CD4-positive, alpha-beta memory T cell (primary cell): ENCODE measurements at regions not wholly inside any gene's neighbourhood (a gene's known extent, or its start where the extent isn't known, plus 50 kb on each side); places are given as distances from the start of the nearest gene placed in this dataset.
"Not testable (repeated sequence)": the region's sequence is repeated elsewhere in the genome, so short reads cannot be mapped to it uniquely, and the experiment has no call there.

Experiments
- CTCF ChIA-PET: fragments of 350-600 bp; sonication (Branson Sonifier 250); formaldehyde crosslinking; loops from one replicate; lab custom pipeline; 2021; ENCODE audit warnings: inconsistent platforms; ENCODE audit not compliant: partially characterized antibody; lab: Charles Lee
- POLR2A ChIA-PET: fragments of 350-600 bp; sonication (Branson Sonifier 250); formaldehyde crosslinking; loops from one replicate; lab custom pipeline; 2021; ENCODE audit not compliant: partially characterized antibody; lab: Charles Lee
- DNase-seq, 5 donors: peaks; one replicate each; pipeline versions ENCODE4 v3.0.0 to v3.0.0-alpha.2; 2020 to 2022; ENCODE audit warnings: mixed read lengths in 1 of 5
- H3K27ac ChIP-seq: one replicate; pipeline ENCODE4 v1.7.0; 2013; ENCODE audit warnings: low read depth, low read length
- H3K27me3 ChIP-seq: 2 replicates; pipeline ENCODE4 v1.7.0; 2013; ENCODE audit warnings: mild to moderate bottlenecking, low read length, moderate library complexity; ENCODE audit not compliant: insufficient read depth
- H3K36me3 ChIP-seq: 2 replicates; pipeline ENCODE4 v1.7.0; 2013; ENCODE audit warnings: mild to moderate bottlenecking, low read length, moderate library complexity; ENCODE audit not compliant: insufficient read depth
- H3K4me1 ChIP-seq: 2 replicates; pipeline ENCODE4 v1.7.0; 2013; ENCODE audit warnings: mild to moderate bottlenecking, low read length, moderate library complexity; ENCODE audit not compliant: insufficient read depth
- H3K4me3 ChIP-seq, 2 donors: one replicate each; pipeline ENCODE4 v1.7.0; 2013; ENCODE audit warnings: low read length in 2 of 2, mild to moderate bottlenecking in 1 of 2
- H3K9me3 ChIP-seq, 2 donors: one replicate each; pipeline ENCODE4 v1.7.0; 2013; ENCODE audit warnings: low read length in 2 of 2, control low read depth in 1 of 2; ENCODE audit not compliant: control insufficient read depth in 1 of 2
- H3K27ac Mint-ChIP-seq, 7 donors: one replicate each; pipeline ENCODE4 v1.8.0; 2020 to 2021; ENCODE audit warnings: mixed read lengths in 7 of 7, mild to moderate bottlenecking in 6 of 7, inconsistent platforms in 3 of 7, moderate library complexity in 3 of 7
- H3K27me3 Mint-ChIP-seq, 2 donors: one replicate each; pipeline ENCODE4 v1.8.0; 2020 to 2021; ENCODE audit warnings: mixed read lengths in 2 of 2
- H3K36me3 Mint-ChIP-seq, 2 donors: one replicate each; pipeline ENCODE4 v1.8.0; 2020 to 2021; ENCODE audit warnings: mixed read lengths in 2 of 2, inconsistent platforms in 1 of 2, mild to moderate bottlenecking in 1 of 2
- H3K4me1 Mint-ChIP-seq, 4 donors: one replicate each; pipeline ENCODE4 v1.8.0; 2020 to 2021; ENCODE audit warnings: mixed read lengths in 4 of 4, mild to moderate bottlenecking in 1 of 4
- H3K4me3 Mint-ChIP-seq, 8 donors: one replicate each; pipeline ENCODE4 v1.8.0; 2020 to 2021; ENCODE audit warnings: mixed read lengths in 8 of 8, mild to moderate bottlenecking in 7 of 8, moderate library complexity in 6 of 8, inconsistent platforms in 3 of 8
- H3K9me3 Mint-ChIP-seq, 8 donors: one replicate each; pipeline ENCODE4 v1.8.0; 2020 to 2021; ENCODE audit warnings: mixed read lengths in 8 of 8, mild to moderate bottlenecking in 5 of 8, inconsistent platforms in 3 of 8, moderate library complexity in 1 of 8
- intact Hi-C: fragments of 100-400 bp; cut with micrococcal nuclease; formaldehyde crosslinking; loops from one replicate; pipeline ENCODE4 v1.15.1; 2023

- Histone ChIP-seq H3K36me3 (no peaks in the 10 kb centered on the region), H3K4me1 (peaks cover 36% of the 10 kb centered on the region), H3K9me3 (no peaks in the 10 kb centered on the region), H3K4me3 (no peak overlapping the region), H3K27me3 (no peaks in the 10 kb centered on the region), H3K27ac (no peak overlapping the region)
- Mint-ChIP-seq H3K27me3 (no peaks in the 10 kb centered on the region), H3K36me3 (peaks cover 0 to 4% of the 10 kb centered on the region in 2 donors), H3K4me1 (peaks cover 32 to 54% (median 39%) of the 10 kb centered on the region in 4 donors), H3K9me3 (peaks cover 0 to 4% (median 0%) of the 10 kb centered on the region in 8 donors), H3K4me3 (no peak overlapping the region), H3K27ac (peak overlapping the region in 1 of 7 donors; percentile 15)
- ChIA-PET POLR2A (no interaction called here), CTCF (no interaction called here)
- intact Hi-C loops: loop anchor here (5.0 kb wide), 1 partner anchor 42 kb away; no protein-coding TSS in a partner anchor
- DNase-seq: no peak
Measured at GRCh38 chr2:234364661-234365060, 132.2 kb downstream of the ARL4C start.

GRCh38 chr2:234363647-234364294 is 133.1 kb downstream of the ARL4C start:
- CTCF ChIA-PET: interaction anchor here (1.0 to 1.7 kb wide), 4 partner anchors 18 to 79 kb away, joined by 3 to 5 read pairs (median 4); no protein-coding TSS in a partner anchor
- H3K4me1 ChIP-seq: peaks cover 27% of the 10 kb centered on the region
- no peaks in the 10 kb centered on the region for H3K27me3 ChIP-seq
- no peak for DNase-seq
- peaks cover 25 to 45% (median 31%) of the 10 kb centered on the region in 4 donors for H3K4me1 Mint-ChIP-seq
- peak overlapping the region in 2 of 7 donors; percentile 7 to 70 for H3K27ac Mint-ChIP-seq
- peaks cover 0 to 9% of the 10 kb centered on the region in 2 donors for H3K36me3 Mint-ChIP-seq
- POLR2A ChIA-PET: no interaction called here
- H3K36me3 ChIP-seq: no peaks in the 10 kb centered on the region
- no peak overlapping the region for H3K4me3 ChIP-seq
- H3K27ac ChIP-seq: no peak overlapping the region
- no peaks in the 10 kb centered on the region for H3K27me3 Mint-ChIP-seq
- H3K9me3 Mint-ChIP-seq: peaks cover 0 to 13% (median 4%) of the 10 kb centered on the region in 8 donors
- intact Hi-C loops: no loop called here
- no peak overlapping the region for H3K4me3 Mint-ChIP-seq
- H3K9me3 ChIP-seq: no peaks in the 10 kb centered on the region

- Histone ChIP-seq H3K27me3 (no peaks in the 10 kb centered on the region), H3K27ac (no peak overlapping the region), H3K4me3 (no peak overlapping the region), H3K9me3 (no peaks in the 10 kb centered on the region), H3K36me3 (no peaks in the 10 kb centered on the region), H3K4me1 (peaks cover 20% of the 10 kb centered on the region)
- no peak overlapping the region for H3K4me3 Mint-ChIP-seq
- intact Hi-C loops: no loop called here
- H3K9me3 Mint-ChIP-seq: peaks cover 0 to 15% (median 5%) of the 10 kb centered on the region in 8 donors
- H3K27me3 Mint-ChIP-seq: no peaks in the 10 kb centered on the region
- peaks cover 18 to 42% (median 26%) of the 10 kb centered on the region in 4 donors for H3K4me1 Mint-ChIP-seq
- H3K27ac Mint-ChIP-seq: no peak overlapping the region
- ChIA-PET CTCF (interaction anchor here (1.0 to 1.7 kb wide), 4 partner anchors 17 to 78 kb away, joined by 3 to 5 read pairs (median 4); no protein-coding TSS in a partner anchor), POLR2A (no interaction called here)
- no peak for DNase-seq
- peaks cover 0 to 13% of the 10 kb centered on the region in 2 donors for H3K36me3 Mint-ChIP-seq
Measured at GRCh38 chr2:234363011-234363487, 133.8 kb downstream of the ARL4C start.

GRCh38 chr2:234360313-234360975 is 136.4 kb downstream of the ARL4C start:
- intact Hi-C loops, H3K4me1 ChIP-seq, H3K4me3 Mint-ChIP-seq, H3K27me3 ChIP-seq, H3K27me3 Mint-ChIP-seq, H3K4me3 ChIP-seq, H3K9me3 ChIP-seq, H3K36me3 ChIP-seq, DNase-seq, H3K27ac ChIP-seq: not testable (repeated sequence)
- Mint-ChIP-seq H3K9me3 (peaks cover 0 to 15% (median 5%) of the 10 kb centered on the region in 8 donors), H3K4me1 (peaks cover 12 to 32% (median 16%) of the 10 kb centered on the region in 4 donors), H3K36me3 (peaks cover 0 to 13% of the 10 kb centered on the region in 2 donors), H3K27ac (peak overlapping the region in 4 of 7 donors; percentile 15 to 66 (median 34))
- ChIA-PET CTCF (interaction anchor here (1.7 kb wide), 1 partner anchor 14 kb away, joined by 4 read pairs; no protein-coding TSS in a partner anchor), POLR2A (interaction anchor here (1.4 kb wide), 1 partner anchor 8 kb away, joined by 5 read pairs; no protein-coding TSS in a partner anchor)

GRCh38 chr2:234357666-234358065 is 139.2 kb downstream of the ARL4C start:
- intact Hi-C loops: no loop called here
- ChIA-PET POLR2A (no interaction called here), CTCF (interaction anchor here (1.1 kb wide), 1 partner anchor 15 kb away, joined by 3 read pairs; no protein-coding TSS in a partner anchor)
- no peak overlapping the region for H3K27ac Mint-ChIP-seq
- H3K4me3 Mint-ChIP-seq: no peak overlapping the region
- H3K4me3 ChIP-seq: no peak overlapping the region
- H3K27me3 Mint-ChIP-seq: no peaks in the 10 kb centered on the region
- H3K36me3 Mint-ChIP-seq: peaks cover 0 to 17% of the 10 kb centered on the region in 2 donors
- no peak for DNase-seq
- no peak overlapping the region for H3K27ac ChIP-seq
- no peaks in the 10 kb centered on the region for H3K36me3 ChIP-seq
- H3K27me3 ChIP-seq: no peaks in the 10 kb centered on the region
- H3K9me3 ChIP-seq: no peaks in the 10 kb centered on the region
- H3K4me1 ChIP-seq: peaks cover 13% of the 10 kb centered on the region
- H3K9me3 Mint-ChIP-seq: peaks cover 0 to 22% (median 9%) of the 10 kb centered on the region in 8 donors
- H3K4me1 Mint-ChIP-seq: peaks cover 12 to 25% (median 18%) of the 10 kb centered on the region in 4 donors

- no peak overlapping the region for H3K27ac ChIP-seq
- ChIA-PET POLR2A (no interaction called here), CTCF (interaction anchor here (0.6 to 1.9 kb wide), 2 partner anchors 13 to 40 kb away, joined by 3 to 5 read pairs; no protein-coding TSS in a partner anchor)
- H3K4me3 Mint-ChIP-seq: no peak overlapping the region
- H3K27ac Mint-ChIP-seq: peak overlapping the region in 4 of 7 donors; percentile 42 to 71 (median 58)
- no peaks in the 10 kb centered on the region for H3K36me3 ChIP-seq
- H3K9me3 Mint-ChIP-seq: peaks cover 0 to 26% (median 10%) of the 10 kb centered on the region in 8 donors
- no peak overlapping the region for H3K4me3 ChIP-seq
- H3K4me1 ChIP-seq: peaks cover 13% of the 10 kb centered on the region
- H3K4me1 Mint-ChIP-seq: peaks cover 10 to 25% (median 16%) of the 10 kb centered on the region in 4 donors
- H3K36me3 Mint-ChIP-seq: peaks cover 0 to 17% of the 10 kb centered on the region in 2 donors
- no peak for DNase-seq
- H3K27me3 ChIP-seq: no peaks in the 10 kb centered on the region
- intact Hi-C loops: no loop called here
- no peaks in the 10 kb centered on the region for H3K27me3 Mint-ChIP-seq
- H3K9me3 ChIP-seq: no peaks in the 10 kb centered on the region
Measured at GRCh38 chr2:234355808-234356365, 141.0 kb downstream of the ARL4C start.
